CD14-positive monocyte (primary cell): ENCODE measurements at regions not wholly inside any gene's neighbourhood (a gene's known extent, or its start where the extent isn't known, plus 50 kb on each side); places are given as distances from the start of the nearest gene placed in this dataset.

Experiments
- DNase-seq, 3 donors: peaks; one replicate each; pipeline ENCODE4 v3.0.0-alpha.2; 2011 to 2022
- H2AFZ ChIP-seq: 2 replicates; pipeline ENCODE4 v1.6.0; 2012; ENCODE audit warnings: mild to moderate bottlenecking, low read depth, low read length, inconsistent platforms; ENCODE audit not compliant: insufficient read depth, poor library complexity, severe bottlenecking
- H3K27ac ChIP-seq, 2 donors: 1 replicate in 1 of 2; 2 replicates in 1 of 2; pipeline ENCODE4 v1.5.1; 2012 to 2013; ENCODE audit warnings: low read length in 2 of 2, control low read depth in 1 of 2, inconsistent platforms in 1 of 2, low read depth in 1 of 2, mild to moderate bottlenecking in 1 of 2
- H3K27me3 ChIP-seq, 2 donors: one replicate each; pipeline versions ENCODE4 v1.6.0 to v1.6.1; 2011 to 2013; ENCODE audit warnings: low read length in 2 of 2; ENCODE audit not compliant: control insufficient read depth in 2 of 2, insufficient read depth in 2 of 2
- H3K36me3 ChIP-seq, 2 donors: replicated peaks in 1 of 2; 1 replicate in 1 of 2; 2 replicates in 1 of 2; pipeline versions ENCODE4 v1.5.1 to v1.6.1; 2012 to 2013; ENCODE audit warnings: low read length in 2 of 2, control low read depth in 1 of 2, inconsistent platforms in 1 of 2, mild to moderate bottlenecking in 1 of 2; ENCODE audit not compliant: insufficient read depth in 2 of 2, control insufficient read depth in 1 of 2
- H3K4me1 ChIP-seq, 2 donors: 1 replicate in 1 of 2; 2 replicates in 1 of 2; pipeline versions ENCODE4 v1.5.1 to v1.6.1; 2012 to 2013; ENCODE audit warnings: low read length in 2 of 2, control low read depth in 1 of 2, inconsistent platforms in 1 of 2, mild to moderate bottlenecking in 1 of 2, moderate library complexity in 1 of 2; ENCODE audit not compliant: insufficient read depth in 2 of 2, control insufficient read depth in 1 of 2
- H3K4me2 ChIP-seq: replicated peaks from 2 replicates; pipeline ENCODE3; 2012; ENCODE audit warnings: low read length, moderate library complexity, mild to moderate bottlenecking; ENCODE audit not compliant: poor library complexity, severe bottlenecking; ENCODE audit errors: extremely low read depth
- H3K4me3 ChIP-seq, 3 experiments: fragments of 200-600 bp in 1 of 3; sonication (generic) in 1 of 3; replicated peaks in 1 of 3; 1 replicate in 2 of 3; 2 replicates in 1 of 3; pipeline ENCODE4 v1.5.1; 2011 to 2013; ENCODE audit warnings: low read length in 3 of 3, mild to moderate bottlenecking in 3 of 3, control low read depth in 2 of 3, low read depth in 2 of 3, inconsistent platforms in 1 of 3, moderate library complexity in 1 of 3
- H3K79me2 ChIP-seq: 2 replicates; pipeline ENCODE4 v1.6.0; 2012; ENCODE audit warnings: mild to moderate bottlenecking, control low read depth, inconsistent platforms, low read length, moderate library complexity; ENCODE audit not compliant: insufficient read depth
- H3K9ac ChIP-seq: 2 replicates; pipeline ENCODE4 v1.6.0; 2017; ENCODE audit warnings: low read length, mild to moderate bottlenecking; ENCODE audit not compliant: insufficient read depth, poor library complexity, severe bottlenecking
- H3K9me3 ChIP-seq, 2 donors: replicated peaks in 1 of 2; 1 replicate in 1 of 2; 2 replicates in 1 of 2; pipeline versions ENCODE4 v1.5.1 to v1.6.1; 2012 to 2013; ENCODE audit warnings: low read length in 2 of 2, control low read depth in 1 of 2; ENCODE audit not compliant: control insufficient read depth in 1 of 2, insufficient read depth in 1 of 2
- H4K20me1 ChIP-seq: 2 replicates; pipeline ENCODE4 v1.6.0; 2012; ENCODE audit warnings: mild to moderate bottlenecking, low read length, control low read depth, moderate library complexity; ENCODE audit not compliant: insufficient read depth
- H3K27ac Mint-ChIP-seq, 7 donors: one replicate each; pipeline ENCODE4 v1.8.0; 2020; ENCODE audit warnings: mild to moderate bottlenecking in 7 of 7, mixed read lengths in 7 of 7, moderate library complexity in 6 of 7, inconsistent platforms in 2 of 7
- H3K27me3 Mint-ChIP-seq, 3 donors: one replicate each; pipeline ENCODE4 v1.8.0; 2021 to 2022; ENCODE audit warnings: low read depth in 3 of 3, mild to moderate bottlenecking in 3 of 3, mixed read lengths in 3 of 3, moderate library complexity in 3 of 3, inconsistent platforms in 1 of 3
- H3K36me3 Mint-ChIP-seq, 2 donors: one replicate each; pipeline ENCODE4 v1.8.0; 2020; ENCODE audit warnings: mixed read lengths in 2 of 2, inconsistent platforms in 1 of 2, mild to moderate bottlenecking in 1 of 2
- H3K4me1 Mint-ChIP-seq: one replicate; pipeline ENCODE4 v1.8.0; 2020; ENCODE audit warnings: mild to moderate bottlenecking, mixed read lengths
- H3K4me3 Mint-ChIP-seq, 2 donors: one replicate each; pipeline ENCODE4 v1.8.0; 2020; ENCODE audit warnings: mild to moderate bottlenecking in 2 of 2, mixed read lengths in 2 of 2, moderate library complexity in 1 of 2
- H3K9me3 Mint-ChIP-seq, 7 donors: one replicate each; pipeline ENCODE4 v1.8.0; 2020 to 2022; ENCODE audit warnings: mixed read lengths in 7 of 7, mild to moderate bottlenecking in 6 of 7, moderate library complexity in 6 of 7, inconsistent platforms in 2 of 7
- CTCF ChIP-seq: fragments of 200-600 bp; IDR thresholded peaks from one replicate; pipeline ENCODE4 v1.8.0; 2022; ENCODE audit warnings: antibody characterized with exemption, mild to moderate bottlenecking
- WGBS: methylation state at CpG from one replicate; pipeline ENCODE4 v1.1.5; 2013; ENCODE audit warnings: missing lambda C conversion rate; ENCODE audit not compliant: insufficient coverage; 5-methylcytosine and 5-hydroxymethylcytosine counted together
- intact Hi-C, 2 donors: fragments of 100-400 bp; cut with micrococcal nuclease; formaldehyde crosslinking; loops; one replicate each; pipeline versions ENCODE4 v1.15.0 to v1.15.1; 2023

GRCh38 chr2:100767810-100768806 lies 51.8 kb upstream of the NPAS2 start:
- 87% methylated on average over 3 of the region's 7 CpGs for WGBS
- peaks cover 0 to 3% (median 2%) of the 10 kb centered on the region in 7 donors for H3K9me3 Mint-ChIP-seq
- Histone ChIP-seq H4K20me1 (no peaks in the 10 kb centered on the region), H2AFZ (no peak overlapping the region), H3K4me2 (no peak overlapping the region), H3K4me3 (no peak overlapping the region), H3K27me3 (peaks cover 0 to 13% of the 10 kb centered on the region in 2 donors), H3K79me2 (no peaks in the 10 kb centered on the region), H3K36me3 (no peaks in the 10 kb centered on the region), H3K9me3 (no peaks in the 10 kb centered on the region), H3K27ac (no peak overlapping the region), H3K9ac (no peak overlapping the region), H3K4me1 (no peaks in the 10 kb centered on the region)
- intact Hi-C loops, result no loop called here
- H3K36me3 Mint-ChIP-seq, result no peaks in the 10 kb centered on the region
- no peak for DNase-seq
- no peak for TF ChIP-seq CTCF
- H3K27ac Mint-ChIP-seq, result no peak overlapping the region
- H3K4me1 Mint-ChIP-seq, result no peaks in the 10 kb centered on the region
- no peak overlapping the region for H3K4me3 Mint-ChIP-seq
- H3K27me3 Mint-ChIP-seq, result peaks cover 8 to 12% (median 12%) of the 10 kb centered on the region in 3 donors
